ENCODE measurements at regions not wholly inside any gene's neighbourhood (a gene's known extent, or its start where the extent isn't known, plus 50 kb on each side); places are given as distances from the start of the nearest gene placed in this dataset.

- TF ChIP-seq CTCF (IDR thresholded peaks at IDR 0.05) (no peak), POLR2A (IDR thresholded peaks at IDR 0.05) (no peak)
These were observed 267.3 kb downstream of the LRATD1 start for GRCh38 chr2:14899621-14900414.
